GM19328 (cell line): ENCODE measurements at regions not wholly inside any gene's neighbourhood (a gene's known extent, or its start where the extent isn't known, plus 50 kb on each side); places are given as distances from the start of the nearest gene placed in this dataset.

Experiments used
- ATAC-seq: cut with Tn5 transposase; IDR thresholded peaks from one replicate; pipeline ENCODE4 v1.9.1; 2021; ENCODE audit warnings: mild to moderate bottlenecking, moderate library complexity; ENCODE audit not compliant: unreplicated experiment

- no peak for ATAC-seq
These were observed 87.9 kb upstream of the HMCN1 start for GRCh38 chr1:185646202-185646683.

GRCh38 chr1:185645686-185646085, 88.5 kb upstream of the HMCN1 start:
- no peak for ATAC-seq

GRCh38 chr1:185645162-185645640, 89.0 kb upstream of the HMCN1 start:
- no peak for ATAC-seq

- no peak for ATAC-seq
These were observed 89.7 kb upstream of the HMCN1 start for GRCh38 chr1:185644531-185644930.

- peak; percentile 99 for ATAC-seq
These were observed 97.3 kb upstream of the HMCN1 start for GRCh38 chr1:185636848-185637247.

GRCh38 chr1:185634704-185635103, 99.5 kb upstream of the HMCN1 start:
- ATAC-seq = no peak

- no peak for ATAC-seq
These were observed 101.3 kb upstream of the HMCN1 start for GRCh38 chr1:185632659-185633423.

GRCh38 chr1:185631843-185632242, 102.3 kb upstream of the HMCN1 start:
- ATAC-seq = no peak

- ATAC-seq = no peak
These were observed 106.3 kb upstream of the HMCN1 start for GRCh38 chr1:185627761-185628501.

- no peak for ATAC-seq
These were observed 107.0 kb upstream of the HMCN1 start for GRCh38 chr1:185627171-185627570.

- no peak for ATAC-seq
These were observed 107.8 kb upstream of the HMCN1 start for GRCh38 chr1:185626344-185626743.

- ATAC-seq = no peak
These were observed 123.2 kb upstream of the HMCN1 start for GRCh38 chr1:185610954-185611353.

- ATAC-seq = peak; percentile 74
These were observed 126.0 kb upstream of the HMCN1 start for GRCh38 chr1:185608177-185608576.

- peak; percentile 62 for ATAC-seq
These were observed 131.0 kb upstream of the HMCN1 start for GRCh38 chr1:185603158-185603557.

GRCh38 chr1:185601189-185601588, 133.0 kb upstream of the HMCN1 start:
- ATAC-seq = no peak

GRCh38 chr1:185600641-185601040, 133.6 kb upstream of the HMCN1 start:
- ATAC-seq = no peak

- ATAC-seq = no peak
These were observed 135.9 kb upstream of the HMCN1 start for GRCh38 chr1:185598332-185598731.

- ATAC-seq = peak; percentile 78
These were observed 138.1 kb upstream of the HMCN1 start for GRCh38 chr1:185595835-185596667.

- no peak for ATAC-seq
These were observed 139.3 kb upstream of the HMCN1 start for GRCh38 chr1:185594786-185595410.

- no peak for ATAC-seq
These were observed 140.9 kb upstream of the HMCN1 start for GRCh38 chr1:185593271-185593670.

- no peak for ATAC-seq
These were observed 148.4 kb upstream of the HMCN1 start for GRCh38 chr1:185585770-185586169.
